ENCODE measurements at regions not wholly inside any gene's neighbourhood (a gene's known extent, or its start where the extent isn't known, plus 50 kb on each side); places are given as distances from the start of the nearest gene placed in this dataset.

DNA sequence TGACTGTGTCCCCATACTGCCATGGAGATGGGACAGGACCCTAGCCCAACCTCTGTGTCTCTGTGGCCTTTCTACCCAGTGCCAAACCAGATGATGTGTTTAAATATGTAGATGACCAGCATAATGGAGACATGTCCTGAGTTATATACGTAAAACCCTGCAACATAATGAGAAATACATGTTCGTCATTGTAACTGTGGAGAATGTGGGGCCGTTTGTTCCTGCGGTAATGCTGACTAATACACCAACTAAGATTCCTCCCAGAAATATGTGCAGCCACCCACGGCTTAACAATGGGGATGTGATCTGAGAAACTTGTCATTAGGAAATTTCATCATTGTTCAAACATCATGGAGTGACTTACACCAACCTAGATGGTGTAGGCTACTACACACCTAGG is 71.7 kb upstream of the SIM2 start:
- no peak for DNase-seq (ENCODE audit: low spot score in 2 of 2)
- no peak for FAIRE-seq

DNA sequence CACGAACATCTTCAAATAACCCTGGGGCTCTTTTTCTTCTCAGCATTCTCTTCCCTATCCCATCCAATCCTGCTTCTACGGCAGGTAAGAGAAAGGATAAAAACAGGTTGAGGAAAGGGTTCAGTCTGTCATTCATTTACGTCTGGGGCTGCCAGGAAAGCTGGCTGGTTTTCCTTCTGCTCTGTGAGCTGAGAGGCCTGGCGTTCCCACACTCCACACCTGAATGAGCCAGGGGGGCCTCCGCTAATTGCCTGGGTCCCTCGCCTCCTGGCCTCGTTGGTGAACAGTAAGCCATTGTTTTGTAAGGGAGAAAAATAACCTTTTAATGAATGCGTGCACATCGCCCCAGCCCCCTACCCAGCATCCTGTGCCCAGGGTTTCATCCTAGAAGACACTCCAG is 70.8 kb upstream of the SIM2 start:
- DNase-seq (ENCODE audit: low spot score in 2 of 2) = no peak
- FAIRE-seq = no peak

DNA sequence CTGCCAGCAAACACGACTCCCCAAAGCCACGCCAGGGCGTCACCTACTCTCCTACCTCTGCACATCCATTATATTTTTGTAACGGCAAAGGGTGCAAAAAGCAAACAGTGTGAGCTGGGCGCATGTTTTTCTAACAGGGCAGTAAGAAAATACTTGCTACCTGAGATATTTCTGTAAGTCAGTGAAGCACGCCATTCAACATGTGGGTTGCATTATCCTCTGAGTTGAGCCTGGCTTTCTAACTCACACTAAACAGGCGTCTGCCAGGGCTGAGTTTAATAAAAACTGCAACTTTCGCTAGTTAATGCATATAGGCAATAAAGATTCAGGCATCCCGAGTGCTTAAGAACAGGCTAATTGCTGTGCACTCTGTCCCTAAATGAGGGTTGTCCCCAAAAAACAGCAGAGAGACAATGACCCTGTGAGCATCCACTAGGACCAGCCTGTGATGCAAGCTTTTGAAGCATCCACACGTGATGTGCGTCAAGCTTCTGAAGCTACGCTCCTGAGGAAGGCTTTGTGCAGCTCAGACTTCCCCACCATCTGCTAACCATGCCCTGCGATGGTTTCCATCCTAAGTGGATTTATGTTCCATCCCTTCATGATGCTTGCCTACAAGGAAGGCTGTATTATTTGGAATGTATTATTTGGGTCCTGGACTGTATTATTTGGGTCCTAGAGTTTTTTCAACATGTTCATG is 70.0 kb upstream of the SIM2 start:
- DNase-seq (ENCODE audit: low spot score in 2 of 2) (no peak), FAIRE-seq (no peak)

DNA sequence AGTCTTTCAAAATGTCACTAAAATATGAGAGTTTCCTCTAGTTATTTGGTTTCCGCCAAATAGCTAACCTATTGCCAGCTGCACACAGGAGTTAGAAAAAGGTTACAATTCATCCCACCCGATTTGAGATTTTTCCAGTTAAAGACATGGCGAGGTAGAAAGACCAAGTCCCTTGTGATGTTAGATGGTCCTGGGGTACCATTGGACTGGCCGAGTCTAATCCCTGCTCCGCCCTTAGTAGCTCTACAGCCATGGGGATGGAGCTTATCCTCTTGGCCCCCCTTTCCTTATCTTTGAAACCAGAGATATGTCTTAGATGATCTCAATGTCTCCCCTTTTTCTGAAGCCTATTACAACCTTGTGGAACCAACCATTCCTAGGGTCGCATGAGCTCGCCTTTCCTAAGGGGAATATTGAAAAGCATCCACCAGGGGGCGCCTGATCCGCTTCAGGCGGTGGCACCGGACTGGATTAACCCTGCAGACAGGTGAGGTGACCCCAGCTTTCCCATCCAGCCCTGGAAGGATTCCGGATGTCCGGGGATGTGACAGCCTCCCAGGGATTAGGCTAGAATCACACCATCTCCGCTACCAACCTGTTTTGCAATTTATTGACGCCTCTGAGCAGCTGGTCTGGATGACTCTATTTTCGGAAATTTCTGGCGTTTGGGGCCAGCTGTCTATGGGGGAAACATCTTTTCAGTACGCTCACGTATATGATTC is 68.3 kb upstream of the SIM2 start:
- FAIRE-seq (no peak), DNase-seq (ENCODE audit: low spot score in 2 of 2) (peak in 1 of 2 donors; percentile 44)

DNA sequence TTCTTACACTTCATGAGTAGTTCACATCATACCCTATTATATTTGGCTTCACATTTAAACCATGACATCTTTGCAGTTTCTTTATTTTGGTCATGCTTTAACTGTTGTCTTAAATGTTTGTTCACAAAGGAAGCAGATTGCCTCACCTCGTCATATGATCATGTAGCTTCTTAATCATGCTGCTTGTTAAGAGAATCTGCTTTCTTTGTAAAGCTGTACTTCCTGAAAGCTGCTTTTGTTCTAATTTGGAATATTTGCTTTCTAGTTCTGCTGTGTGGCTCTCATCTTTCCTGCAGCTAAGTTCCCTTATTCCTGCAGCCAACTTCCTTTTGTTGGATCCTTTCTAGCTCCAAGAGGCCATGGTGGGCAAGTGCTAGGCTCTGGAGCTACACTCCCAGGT is 62.9 kb upstream of the SIM2 start:
- no peak for DNase-seq (ENCODE audit: low spot score in 2 of 2)
- no peak for FAIRE-seq

DNA sequence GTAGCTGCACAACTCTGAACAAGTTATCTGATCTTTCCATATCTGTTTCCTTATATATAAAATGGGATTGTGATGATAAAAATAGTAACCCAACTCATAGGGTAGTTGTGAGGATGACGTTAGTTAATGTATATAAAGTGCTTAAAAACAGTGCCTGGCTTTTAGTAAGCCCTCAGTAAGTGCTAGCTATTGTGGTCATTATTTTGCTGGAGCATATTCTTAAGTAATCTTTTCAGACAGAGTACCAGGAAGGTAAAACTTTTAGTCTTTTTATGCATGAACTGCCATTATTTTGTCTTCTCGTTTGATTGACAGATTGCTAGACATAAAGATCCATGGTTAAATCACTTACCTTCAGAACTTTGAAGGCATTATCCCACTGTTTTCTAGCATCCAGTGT is 62.5 kb upstream of the SIM2 start:
- DNase-seq (ENCODE audit: low spot score in 2 of 2) (no peak), FAIRE-seq (no peak)

DNA sequence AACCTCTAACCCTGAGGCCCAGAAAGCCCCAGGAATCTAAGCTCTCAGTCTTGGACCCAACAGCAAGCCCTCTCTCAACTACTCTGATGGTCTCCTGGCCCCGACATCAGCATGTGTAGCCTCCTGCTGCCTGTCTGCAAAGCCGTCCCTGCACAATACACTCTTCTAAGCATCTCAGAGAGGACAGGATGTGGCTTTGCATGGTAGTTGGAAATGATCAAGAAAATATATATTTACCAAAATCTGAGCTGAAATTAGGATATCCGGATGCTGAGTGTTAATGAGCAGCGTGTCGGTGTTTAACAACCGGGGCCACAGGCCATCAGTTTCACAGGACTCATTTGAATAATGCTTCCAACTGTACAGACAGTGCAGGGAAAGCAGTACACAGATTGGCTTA is 59.1 kb upstream of the SIM2 start:
- DNase-seq (ENCODE audit: low spot score in 2 of 2) (no peak), FAIRE-seq (no peak)

DNA sequence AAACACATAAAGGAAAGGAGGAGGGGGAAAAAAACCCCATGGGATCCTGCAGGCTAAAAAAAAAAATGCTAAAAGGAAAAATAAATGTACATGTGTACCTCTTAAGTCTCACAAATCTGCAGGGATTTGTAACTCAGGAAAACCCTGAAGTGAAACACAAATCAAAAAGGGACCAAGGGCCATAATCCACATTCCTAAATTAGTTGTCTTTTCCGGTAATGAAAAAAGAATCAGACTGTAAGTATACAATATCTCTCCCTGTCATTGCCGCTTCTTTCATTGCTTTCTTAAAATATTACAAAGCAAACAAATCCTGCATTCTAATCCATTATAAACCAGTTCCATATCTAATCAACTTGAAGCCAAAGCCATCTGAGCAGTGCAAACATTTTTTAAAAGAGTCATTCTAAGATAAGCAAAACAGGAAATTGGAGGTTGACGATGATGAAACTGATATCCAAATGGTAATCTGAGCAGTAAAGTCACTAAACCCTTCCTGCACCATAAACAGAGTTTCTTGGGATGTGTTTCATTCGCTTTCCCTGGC is 58.7 kb upstream of the SIM2 start:
- DNase-seq (ENCODE audit: low spot score in 2 of 2) = no peak
- FAIRE-seq = no peak

DNA sequence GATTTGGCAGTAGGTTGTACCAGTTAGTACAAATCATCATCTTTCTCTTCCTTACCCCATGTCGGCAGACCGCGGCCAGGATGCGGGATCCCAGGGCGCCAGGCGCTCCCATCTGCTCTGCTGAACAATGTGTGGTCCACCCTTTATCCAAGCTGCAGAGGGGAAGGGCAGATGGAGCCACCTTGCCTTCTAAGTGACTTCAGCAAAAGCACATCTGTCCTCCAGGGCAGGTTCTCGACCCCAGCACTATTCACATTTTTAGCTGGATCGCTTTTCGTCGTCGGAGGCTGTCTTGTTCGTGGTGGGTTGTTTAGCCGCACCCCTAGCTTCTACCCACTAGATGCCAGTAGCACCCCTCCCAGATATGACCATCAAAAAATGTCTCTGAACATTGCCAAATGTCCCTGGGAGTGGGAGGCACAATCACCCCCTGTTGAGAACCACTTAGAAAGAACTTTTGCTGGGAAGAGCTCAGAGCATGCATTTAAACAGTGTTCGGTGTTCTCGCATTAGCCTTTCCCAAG is 58.1 kb upstream of the SIM2 start:
- no peak for DNase-seq (ENCODE audit: low spot score in 2 of 2)

DNA sequence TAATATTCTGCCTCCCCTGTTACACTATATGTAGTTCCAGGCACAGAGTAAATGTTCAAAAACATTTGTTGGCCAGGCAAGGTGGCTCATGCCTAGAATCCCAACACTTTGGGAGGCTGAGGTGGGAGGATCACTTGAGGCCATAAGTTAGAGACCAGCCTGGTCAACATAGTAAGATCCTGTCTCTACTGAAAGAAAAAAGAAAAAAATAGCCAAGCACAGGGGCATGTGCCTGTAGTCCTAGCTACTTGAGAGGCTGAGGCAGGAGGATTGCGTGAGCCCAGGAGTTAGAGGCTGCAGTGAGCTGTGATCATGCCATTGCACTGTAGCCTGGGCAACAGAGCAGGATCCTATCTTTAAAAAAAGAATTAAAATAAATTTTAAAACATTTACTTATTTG is 57.6 kb upstream of the SIM2 start:
- no peak for FAIRE-seq
- no peak for DNase-seq (ENCODE audit: low spot score in 2 of 2)

More for the DNA sequence above, 58.1 kb upstream of the SIM2 start:
- FAIRE-seq = no peak

DNA sequence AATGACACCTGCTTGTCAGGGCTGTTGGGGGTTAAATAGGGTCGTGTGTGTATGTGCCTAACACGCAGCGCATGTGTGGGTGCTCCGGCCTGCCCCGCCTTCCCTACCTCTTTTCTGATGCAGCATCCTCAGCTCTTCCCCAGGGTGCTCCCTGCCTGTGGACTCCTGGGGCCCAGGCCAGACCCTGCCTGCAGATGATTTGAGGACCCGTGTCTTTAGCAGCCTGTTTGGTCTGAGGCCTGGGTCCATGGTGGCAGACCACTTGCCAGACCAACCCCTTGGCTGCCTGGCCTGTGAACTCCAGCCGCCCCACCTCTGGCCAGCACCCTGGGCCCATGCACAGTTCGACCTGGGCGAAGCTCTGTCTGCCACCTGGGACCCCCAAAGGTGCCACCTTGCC is 57.0 kb upstream of the SIM2 start:
- FAIRE-seq = no peak
- DNase-seq (ENCODE audit: low spot score in 2 of 2) = no peak

DNA sequence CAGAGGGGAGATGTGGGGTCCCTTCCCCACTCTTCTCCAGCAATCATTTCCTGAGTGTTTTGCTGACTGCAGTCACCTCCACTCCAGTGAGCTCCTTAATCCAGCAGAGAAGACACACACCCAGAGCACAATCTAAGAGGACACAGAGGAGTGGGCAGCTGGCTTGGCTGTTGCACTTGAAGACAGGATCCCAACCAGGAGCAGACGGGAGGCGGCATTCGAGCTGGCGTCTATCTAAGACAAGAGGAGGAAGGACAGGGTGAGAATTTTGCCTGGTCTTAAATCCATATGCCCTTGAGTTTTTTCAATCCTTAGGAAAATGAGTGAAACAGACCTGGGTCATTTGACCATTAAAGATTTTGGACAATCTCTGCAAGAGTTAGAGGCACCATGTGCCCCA is 56.1 kb upstream of the SIM2 start:
- no peak for DNase-seq (ENCODE audit: low spot score in 2 of 2)
- no peak for FAIRE-seq

DNA sequence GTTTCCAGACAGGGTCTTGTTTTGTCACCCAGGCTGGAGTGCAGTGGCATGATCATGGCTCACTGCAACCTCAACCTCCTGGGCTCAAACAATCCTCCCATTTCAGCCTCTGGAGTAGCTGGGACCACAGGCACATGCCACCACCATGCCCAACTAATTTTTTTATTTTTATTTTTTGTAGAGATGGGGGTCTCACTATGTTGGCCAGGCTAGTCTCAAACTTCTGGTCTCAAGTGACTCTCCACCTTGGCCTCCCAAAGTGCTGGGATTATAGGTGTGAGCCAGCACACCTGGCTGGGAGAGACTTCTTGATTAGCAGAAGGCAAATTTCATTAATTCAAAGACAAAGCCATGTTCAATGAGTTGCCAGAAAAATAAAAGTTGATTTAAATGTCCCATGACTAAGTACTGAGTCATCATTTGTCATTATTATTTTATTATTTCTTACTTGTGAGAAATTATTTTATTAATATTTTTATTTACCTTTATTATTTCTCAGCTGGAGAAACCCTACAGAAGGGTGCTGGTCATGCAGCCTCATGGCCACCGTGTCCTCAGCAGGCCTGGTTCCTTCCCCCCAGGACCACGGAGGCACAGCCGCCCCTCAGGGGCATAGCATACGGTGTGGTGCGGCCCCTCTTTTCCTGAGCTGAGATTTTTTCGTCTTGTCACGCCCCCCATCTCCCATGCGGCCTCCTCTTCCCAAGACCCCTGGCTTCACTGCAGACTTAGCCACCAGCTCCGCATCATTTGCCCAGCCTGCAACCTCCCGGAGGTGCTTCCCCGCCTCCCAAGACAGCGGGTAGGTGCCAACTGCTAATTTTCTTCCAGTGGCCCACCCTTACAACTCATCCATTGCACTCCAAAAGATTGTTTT is 55.3 kb upstream of the SIM2 start:
- DNase-seq (ENCODE audit: low spot score in 2 of 2) (no peak), FAIRE-seq (no peak)

DNA sequence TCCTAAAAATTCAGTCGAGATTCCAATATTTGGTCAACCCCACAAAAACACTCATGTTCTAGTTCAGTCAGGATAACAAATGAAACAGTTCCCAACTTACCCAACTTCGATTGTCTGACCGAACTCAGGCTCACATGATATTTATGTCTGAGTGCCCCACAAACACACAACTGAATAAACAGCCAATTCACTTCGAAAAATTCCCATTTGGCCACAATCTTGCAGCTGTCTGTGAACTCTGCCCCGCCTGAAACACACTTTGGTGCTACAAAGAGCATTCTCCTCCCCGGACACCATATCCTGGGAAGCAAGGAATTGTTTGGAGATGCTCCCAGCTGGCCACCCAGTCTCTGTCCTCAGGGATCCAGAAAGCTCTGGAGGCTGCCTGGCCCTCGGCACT is 52.9 kb upstream of the SIM2 start:
- FAIRE-seq = no peak
- DNase-seq (ENCODE audit: low spot score in 2 of 2) = no peak

DNA sequence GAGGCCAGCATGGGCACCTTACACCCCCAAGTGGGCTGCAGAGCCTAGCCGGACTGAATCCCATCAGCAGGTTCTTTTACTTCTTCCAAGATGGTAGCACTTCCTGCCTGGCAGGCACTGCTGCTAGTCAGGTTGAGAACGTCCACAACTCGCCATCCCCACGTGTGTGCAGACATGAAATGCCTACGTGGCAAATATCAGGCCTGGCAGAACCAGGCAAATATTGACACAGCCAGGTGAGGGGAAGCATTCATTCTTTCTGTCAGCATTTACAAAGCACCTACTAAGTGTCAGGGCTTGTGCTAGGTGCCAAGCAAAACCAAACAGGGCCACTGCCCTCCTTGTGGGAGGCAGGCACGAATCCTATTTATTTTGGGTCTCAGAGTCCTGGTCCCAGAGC is 52.3 kb upstream of the SIM2 start:
- FAIRE-seq = no peak
- DNase-seq (ENCODE audit: low spot score in 2 of 2) = no peak

DNA sequence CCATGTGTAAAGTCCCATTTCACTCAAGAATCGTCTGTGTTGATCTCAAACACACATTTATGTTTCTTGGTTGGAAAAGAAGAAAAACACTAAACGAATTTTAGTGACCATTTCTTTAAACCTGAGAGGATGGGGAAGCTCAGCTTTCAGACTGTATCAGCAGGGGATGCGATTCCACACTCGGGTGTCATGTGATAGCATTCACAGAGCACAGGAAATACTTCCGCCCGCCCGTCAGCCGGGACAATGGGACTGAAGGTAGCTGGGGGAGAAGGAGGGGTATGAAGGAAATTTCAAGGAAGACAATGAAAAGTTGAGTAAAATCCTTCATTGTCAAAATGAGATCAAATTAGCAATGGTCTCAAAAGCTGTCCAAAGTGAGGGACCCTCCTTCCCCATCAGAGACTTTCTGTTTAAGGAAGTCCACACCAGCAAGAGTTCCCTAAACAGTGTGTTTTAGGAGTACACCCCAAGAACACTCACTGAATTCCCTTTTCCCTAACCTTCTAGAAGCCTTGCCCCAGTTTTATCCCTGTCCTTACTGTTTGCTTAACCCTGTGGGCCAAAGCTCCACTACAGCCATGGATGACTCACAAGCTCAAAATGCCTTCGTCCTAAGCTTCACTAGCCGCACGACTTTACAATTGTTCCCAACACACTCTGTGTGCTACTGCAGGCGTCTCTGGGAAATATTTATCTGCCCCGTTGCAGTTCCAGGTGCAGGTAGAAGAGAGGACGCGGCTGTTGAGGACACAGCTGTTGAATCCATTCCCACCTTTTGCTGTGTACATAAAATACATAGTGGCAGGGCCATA is 51.4 kb upstream of the SIM2 start:
- FAIRE-seq (no peak), DNase-seq (ENCODE audit: low spot score in 2 of 2) (no peak)
